IMR-90 (cell line): ENCODE measurements at regions not wholly inside any gene's neighbourhood (a gene's known extent, or its start where the extent isn't known, plus 50 kb on each side); places are given as distances from the start of the nearest gene placed in this dataset.

Experiments used
- ATAC-seq: fragments of 200-7000 bp; cut with Tn5 transposase; 2 replicates; pipeline ENCODE4 v1.9.1; 2020; ENCODE audit warnings: low read depth, mild to moderate bottlenecking, moderate library complexity
- BruUV-seq: library from RNA; stranded (reverse); fragments of 400-500 nt; replicated peaks from 2 replicates; lab custom pipeline; 2021; lab: Mats Ljungman, UMichigan
- CTCF ChIA-PET: fragments of 300-600 bp; formaldehyde crosslinking; extraction: SDS; loops from one replicate; lab custom pipeline; 2021; ENCODE audit warnings: antibody characterized with exemption; lab: Yijun Ruan, JAX
- POLR2A ChIA-PET: fragments of 300-600 bp; sonication (Branson Sonifier 250); formaldehyde crosslinking; loops from one replicate; lab custom pipeline; 2022; ENCODE audit warnings: antibody characterized with exemption; ENCODE audit not compliant: unreplicated experiment; lab: Charles Lee
- DNase-seq: peaks from one replicate; pipeline ENCODE4 v3.0.0; 2013
- H2AFZ ChIP-seq: replicated peaks from 2 replicates; pipeline ENCODE3; 2013; ENCODE audit warnings: low read length, mild to moderate bottlenecking; ENCODE audit not compliant: poor library complexity
- H2AK5ac ChIP-seq: 2 replicates; pipeline ENCODE4 v1.6.1; 2013; ENCODE audit warnings: low read depth, low read length, inconsistent platforms
- H2AK9ac ChIP-seq: replicated peaks from 2 replicates; pipeline ENCODE3; 2013; ENCODE audit warnings: mild to moderate bottlenecking, low read depth, low read length, moderate library complexity; ENCODE audit not compliant: poor library complexity
- H2BK120ac ChIP-seq: 2 replicates; pipeline ENCODE4 v1.6.1; 2013; ENCODE audit warnings: low read depth, low read length, inconsistent platforms
- H2BK15ac ChIP-seq: 3 replicates; pipeline ENCODE4 v1.6.1; 2013; ENCODE audit warnings: low read depth, low read length, inconsistent platforms
- H2BK20ac ChIP-seq: 2 replicates; pipeline ENCODE4 v1.6.1; 2013; ENCODE audit warnings: low read depth, mild to moderate bottlenecking, inconsistent platforms, low read length, moderate library complexity
- H2BK5ac ChIP-seq: 2 replicates; pipeline ENCODE4 v1.6.1; 2013; ENCODE audit warnings: mild to moderate bottlenecking, low read depth, low read length, inconsistent platforms; ENCODE audit not compliant: poor library complexity, severe bottlenecking
- H3K14ac ChIP-seq: replicated peaks from 2 replicates; pipeline ENCODE4 v1.6.1; 2013; ENCODE audit warnings: low read depth, low read length, inconsistent platforms
- H3K18ac ChIP-seq: 2 replicates; pipeline ENCODE4 v1.6.1; 2013; ENCODE audit warnings: low read depth, low read length, control low read depth
- H3K23ac ChIP-seq: 2 replicates; pipeline ENCODE4 v1.6.1; 2013; ENCODE audit warnings: low read depth, low read length, inconsistent platforms
- H3K27ac ChIP-seq: 2 replicates; pipeline ENCODE4 v1.5.1; 2013; ENCODE audit warnings: mild to moderate bottlenecking, control low read depth, low read length; ENCODE audit not compliant: insufficient read depth
- H3K27me3 ChIP-seq: 2 replicates; pipeline ENCODE4 v1.6.1; 2013; ENCODE audit warnings: low read length; ENCODE audit not compliant: control insufficient read depth, insufficient read depth
- H3K36me3 ChIP-seq: 2 replicates; pipeline ENCODE4 v1.6.1; 2013; ENCODE audit warnings: low read length, mixed read lengths; ENCODE audit not compliant: control insufficient read depth, insufficient read depth
- H3K4ac ChIP-seq: 2 replicates; pipeline ENCODE4 v1.6.1; 2013; ENCODE audit warnings: low read depth, low read length, inconsistent platforms
- H3K4me1 ChIP-seq: 2 replicates; pipeline ENCODE4 v1.6.1; 2013; ENCODE audit warnings: low read length, mixed read lengths; ENCODE audit not compliant: control insufficient read depth, insufficient read depth
- H3K4me2 ChIP-seq: 2 replicates; pipeline ENCODE4 v1.6.1; 2013; ENCODE audit warnings: low read depth, mild to moderate bottlenecking, control low read depth, low read length, moderate library complexity
- H3K4me3 ChIP-seq: 2 replicates; pipeline ENCODE4 v1.5.1; 2013; ENCODE audit warnings: low read depth, mild to moderate bottlenecking, control low read depth, low read length, moderate library complexity; ENCODE audit not compliant: insufficient read depth
- H3K56ac ChIP-seq: 2 replicates; pipeline ENCODE4 v1.6.1; 2013; ENCODE audit warnings: low read length, inconsistent platforms; ENCODE audit not compliant: insufficient read depth; ENCODE audit errors: extremely low read depth
- H3K79me1 ChIP-seq, 2 experiments: 2 replicates each; pipeline ENCODE4 v1.6.1; 2013; ENCODE audit warnings: low read length in 2 of 2, inconsistent platforms in 1 of 2, low read depth in 1 of 2
- H3K9ac ChIP-seq: 2 replicates; pipeline ENCODE4 v1.6.1; 2013; ENCODE audit warnings: low read depth, low read length, control low read depth
- H3K9me1 ChIP-seq: 2 replicates; pipeline ENCODE4 v1.6.1; 2013; ENCODE audit warnings: low read length, inconsistent platforms; ENCODE audit not compliant: insufficient read depth
- H3K9me3 ChIP-seq: 2 replicates; pipeline ENCODE4 v1.6.1; 2013; ENCODE audit warnings: low read length; ENCODE audit not compliant: control insufficient read depth, insufficient read depth
- H4K20me1 ChIP-seq: 2 replicates; pipeline ENCODE4 v1.6.1; 2013; ENCODE audit warnings: low read length, inconsistent platforms; ENCODE audit not compliant: insufficient read depth
- H4K5ac ChIP-seq: 2 replicates; pipeline ENCODE4 v1.6.1; 2013; ENCODE audit warnings: mild to moderate bottlenecking, low read depth, low read length, control low read depth
- H4K8ac ChIP-seq, 2 experiments: 2 replicates each; pipeline ENCODE4 v1.6.1; 2013; ENCODE audit warnings: low read depth in 2 of 2, low read length in 2 of 2, control low read depth in 1 of 2, inconsistent platforms in 1 of 2
- H4K91ac ChIP-seq: 2 replicates; pipeline ENCODE4 v1.6.1; 2013; ENCODE audit warnings: low read depth, low read length, inconsistent platforms; ENCODE audit not compliant: insufficient read depth
- BHLHE40 ChIP-seq: fragments of 150-350 bp; IDR thresholded peaks from 2 replicates; pipeline ENCODE4 v1.6.1; 2016; ENCODE audit warnings: mild to moderate bottlenecking, low read depth, low read length
- CEBPB ChIP-seq: IDR thresholded peaks from 2 replicates; pipeline ENCODE4 v1.6.1; 2012; ENCODE audit warnings: low read depth, low read length, improper control_type of control experiment
- CHD1 ChIP-seq: IDR thresholded peaks from 2 replicates; pipeline ENCODE4 v1.6.1; 2012; ENCODE audit warnings: low read depth, low read length, improper control_type of control experiment
- CTCF ChIP-seq: conservative IDR thresholded peaks from 2 replicates; pipeline ENCODE4 v1.5.1; 2012; ENCODE audit warnings: mild to moderate bottlenecking, low read depth, low read length, improper control_type of control experiment
- ELK1 ChIP-seq: fragments of 150-350 bp; IDR thresholded peaks from 2 replicates; pipeline ENCODE4 v1.6.1; 2016; ENCODE audit warnings: low read depth, mild to moderate bottlenecking, low read length, moderate library complexity, borderline replicate concordance
- FOS ChIP-seq: fragments of 150-350 bp; IDR thresholded peaks from 2 replicates; pipeline ENCODE4 v1.6.1; 2016; ENCODE audit warnings: low read depth, low read length
- MAFK ChIP-seq: IDR thresholded peaks from 2 replicates; pipeline ENCODE4 v1.6.1; 2012; ENCODE audit warnings: low read depth, low read length, improper control_type of control experiment
- MAZ ChIP-seq: IDR thresholded peaks from 2 replicates; pipeline ENCODE4 v1.6.1; 2012; ENCODE audit warnings: low read depth, mild to moderate bottlenecking, low read length, improper control_type of control experiment, moderate library complexity, borderline replicate concordance
- MXI1 ChIP-seq: IDR thresholded peaks from 2 replicates; pipeline ENCODE4 v1.6.1; 2012; ENCODE audit warnings: low read depth, mild to moderate bottlenecking, low read length, moderate library complexity, borderline replicate concordance
- NFE2L2 ChIP-seq: fragments of 150-350 bp; IDR thresholded peaks from 2 replicates; pipeline ENCODE4 v1.6.1; 2016; ENCODE audit warnings: low read depth, mild to moderate bottlenecking, low read length
- POLR2A ChIP-seq: IDR thresholded peaks from 2 replicates; pipeline ENCODE4 v1.6.1; 2012; ENCODE audit warnings: mild to moderate bottlenecking, low read depth, low read length
- RAD21 ChIP-seq: IDR thresholded peaks from 2 replicates; pipeline ENCODE4 v1.6.1; 2012; ENCODE audit warnings: low read length, improper control_type of control experiment
- RFX5 ChIP-seq: IDR thresholded peaks from 2 replicates; pipeline ENCODE4 v1.8.0; 2012; ENCODE audit warnings: low read depth, mild to moderate bottlenecking, low read length, moderate library complexity
- SMC3 ChIP-seq: fragments of 150-350 bp; IDR thresholded peaks from 2 replicates; pipeline ENCODE4 v1.6.1; 2016; ENCODE audit warnings: low read depth, mild to moderate bottlenecking, antibody characterized with exemption, low read length, moderate library complexity
- WGBS, 2 experiments: methylation state at CpG; one replicate each; pipeline versions ENCODE4 v1.1.5 to v1.1.7; 2013; ENCODE audit warnings: missing lambda C conversion rate in 2 of 2; ENCODE audit not compliant: insufficient read length in 1 of 2; ENCODE audit errors: extremely low coverage in 2 of 2; 5-methylcytosine and 5-hydroxymethylcytosine counted together
- dilution Hi-C: fragments of 300-500 bp; cut with HindIII; formaldehyde crosslinking; loops from one replicate; pipeline ENCODE4 v1.14.3; 2018; ENCODE audit warnings: low sequenced_read_pairs; ENCODE audit not compliant: unreplicated experiment
- in situ Hi-C: fragments of 300-500 bp; cut with MboI; formaldehyde crosslinking; loops from 3 replicates; pipeline ENCODE4 v1.14.3; 2019; ENCODE audit warnings: low sequenced_read_pairs, inconsistent platforms, mixed read lengths
- intact Hi-C: fragments of 100-400 bp; cut with micrococcal nuclease; formaldehyde crosslinking; loops from 2 replicates; pipeline ENCODE4 v1.10.0; 2022
- TF ChIP-seq, protein P1 (sequence below): fragments of 150-350 bp; IDR thresholded peaks from 2 replicates; pipeline ENCODE4 v1.6.1; 2017; ENCODE audit warnings: mild to moderate bottlenecking, antibody characterized with exemption, low read length, low read depth

DNA sequence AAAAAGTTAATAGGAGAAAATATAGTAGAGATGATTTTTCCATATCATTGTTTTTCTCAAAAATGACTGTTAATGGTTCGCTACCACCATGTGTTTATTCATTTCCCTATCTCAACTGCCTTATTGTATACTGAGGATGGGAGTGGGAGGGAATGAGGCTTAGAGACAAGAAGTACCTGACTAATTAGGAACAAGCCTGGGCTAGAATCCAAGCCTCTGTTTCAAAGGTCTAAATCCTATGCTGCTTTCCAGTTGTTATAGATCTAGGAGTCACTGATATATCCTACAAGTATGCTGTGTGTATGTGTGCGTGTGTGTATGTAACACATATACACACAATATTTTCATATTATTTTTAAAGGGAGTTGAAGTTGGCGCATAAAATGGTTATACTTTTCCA lies 465.9 kb downstream of the EPHA4 start:
- WGBS, 2 experiments = no CpG with 5 or more reads among the region's 3 CpGs
- Histone ChIP-seq H2AFZ (no peak overlapping the region), H2BK15ac (no peak overlapping the region), H2AK5ac (no peak overlapping the region), H3K4me2 (no peak overlapping the region), H4K20me1 (no peaks in the 10 kb centered on the region), H3K56ac (no peak overlapping the region), H3K18ac (no peak overlapping the region), H2BK20ac (no peak overlapping the region), H3K79me1 (no peaks in the 10 kb centered on the region), H3K4me3 (no peak overlapping the region), H2BK120ac (no peak overlapping the region), H3K9me3 (no peaks in the 10 kb centered on the region), H3K9ac (no peak overlapping the region), H3K27me3 (no peaks in the 10 kb centered on the region; the same call in 1 of the 2 replicates), H3K9me1 (peaks cover 3% of the 10 kb centered on the region; the same call in 1 of the 2 replicates), H3K4ac (no peak overlapping the region), H3K23ac (no peak overlapping the region), H3K14ac (no peak overlapping the region), H3K27ac (no peak overlapping the region), H3K4me1 (peaks cover 9% of the 10 kb centered on the region), H4K5ac (no peak overlapping the region), H4K8ac (no peak overlapping the region), H2AK9ac (no peak overlapping the region), H2BK5ac (no peak overlapping the region), H4K91ac (no peak overlapping the region), H3K36me3 (no peaks in the 10 kb centered on the region)
- no TSS peak for BruUV-seq
- DNase-seq = no peak
- ATAC-seq = no peak
- TF ChIP-seq MAZ = no peak
- TF ChIP-seq BHLHE40 = no peak
- no peak for TF ChIP-seq MXI1
- no peak for TF ChIP-seq RFX5
- TF ChIP-seq CHD1 = no peak
- no peak for TF ChIP-seq NFE2L2
- no peak for TF ChIP-seq MAFK
- no peak for TF ChIP-seq RAD21
- no peak for TF ChIP-seq FOS
- TF ChIP-seq CEBPB = no peak
- TF ChIP-seq ELK1 = no peak
- no peak for TF ChIP-seq SMC3
- TF ChIP-seq POLR2A = no peak
- TF ChIP-seq, protein P1, sequence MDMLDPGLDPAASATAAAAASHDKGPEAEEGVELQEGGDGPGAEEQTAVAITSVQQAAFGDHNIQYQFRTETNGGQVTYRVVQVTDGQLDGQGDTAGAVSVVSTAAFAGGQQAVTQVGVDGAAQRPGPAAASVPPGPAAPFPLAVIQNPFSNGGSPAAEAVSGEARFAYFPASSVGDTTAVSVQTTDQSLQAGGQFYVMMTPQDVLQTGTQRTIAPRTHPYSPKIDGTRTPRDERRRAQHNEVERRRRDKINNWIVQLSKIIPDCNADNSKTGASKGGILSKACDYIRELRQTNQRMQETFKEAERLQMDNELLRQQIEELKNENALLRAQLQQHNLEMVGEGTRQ = no peak
- no peak for TF ChIP-seq CTCF
- ChIA-PET CTCF (no interaction called here), POLR2A (no interaction called here)
- intact Hi-C loops = loop anchor here (10.0 kb wide), 1 partner anchor 1371 kb away; no protein-coding TSS in a partner anchor
- dilution Hi-C loops = no loop called here
- in situ Hi-C loops = no loop called here
